VCaP (cell line): ENCODE measurements at regions not wholly inside any gene's neighbourhood (a gene's known extent, or its start where the extent isn't known, plus 50 kb on each side); places are given as distances from the start of the nearest gene placed in this dataset.
"Not testable (repeated sequence)": the region's sequence is repeated elsewhere in the genome, so short reads cannot be mapped to it uniquely, and the experiment has no call there.

ENCODE experiments used
- H3K27ac ChIP-seq: fragments of 450-650 bp; 2 replicates; pipeline ENCODE4 v1.5.1; 2017
- CTCF ChIP-seq: fragments of 450-650 bp; conservative IDR thresholded peaks from 2 replicates; pipeline ENCODE4 v1.5.1; 2017; ENCODE audit warnings: mild to moderate bottlenecking, moderate library complexity

GRCh38 chr4:151576627-151577026, 167.7 kb downstream of the FHIP1A start:
- TF ChIP-seq CTCF = no peak
- no peak overlapping the region for H3K27ac ChIP-seq

GRCh38 chr4:151581570-151581969, 172.6 kb downstream of the FHIP1A start:
- no peak for TF ChIP-seq CTCF
- peak overlapping the region; percentile 62 for H3K27ac ChIP-seq

DNA sequence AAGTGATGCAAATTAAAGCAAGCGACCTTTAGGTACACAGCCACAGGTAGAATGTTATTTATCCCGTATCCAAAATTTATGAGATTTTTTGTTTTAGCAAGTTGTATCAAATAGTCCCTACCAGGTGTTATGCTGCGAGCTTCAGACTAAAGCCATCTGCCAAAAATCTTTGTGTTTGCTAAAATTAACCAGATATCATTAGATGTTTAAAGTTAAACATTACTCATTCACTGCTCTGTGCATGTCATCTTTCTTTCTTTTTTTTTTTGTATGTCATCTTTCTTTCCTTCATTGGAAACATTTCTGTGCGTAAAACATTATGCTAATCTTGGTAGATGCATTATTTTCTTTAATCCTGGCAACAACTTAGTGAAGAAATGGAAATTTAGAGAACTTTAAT, 173.1 kb downstream of the FHIP1A start:
- peak overlapping the region; percentile 62 for H3K27ac ChIP-seq
- no peak for TF ChIP-seq CTCF

GRCh38 chr4:151583157-151583914, 174.4 kb downstream of the FHIP1A start:
- no peak for TF ChIP-seq CTCF
- peak overlapping the region; percentile 62 for H3K27ac ChIP-seq

DNA sequence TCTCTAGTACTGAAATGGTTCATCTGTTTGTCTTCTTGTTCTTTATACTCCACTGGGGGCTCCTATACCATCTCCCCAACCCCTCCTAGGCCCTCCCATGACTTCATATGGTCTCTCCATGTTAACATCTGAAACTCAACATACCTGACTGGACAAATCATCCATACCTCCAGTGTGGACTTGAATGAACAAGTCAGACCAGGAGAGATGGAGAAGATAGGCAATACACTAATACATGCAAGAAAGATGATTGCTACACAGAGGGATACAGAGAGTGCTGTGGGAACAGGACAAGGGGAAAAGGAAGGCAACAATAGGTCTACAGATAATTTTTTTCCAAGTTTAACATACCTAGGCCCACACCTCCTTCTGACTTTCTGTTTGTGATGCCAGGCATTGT, 175.1 kb downstream of the FHIP1A start:
- TF ChIP-seq CTCF = no peak
- H3K27ac ChIP-seq = no peak overlapping the region

GRCh38 chr4:151595629-151596028, 165.2 kb downstream of the GATB start:
- not testable (repeated sequence) for H3K27ac ChIP-seq

DNA sequence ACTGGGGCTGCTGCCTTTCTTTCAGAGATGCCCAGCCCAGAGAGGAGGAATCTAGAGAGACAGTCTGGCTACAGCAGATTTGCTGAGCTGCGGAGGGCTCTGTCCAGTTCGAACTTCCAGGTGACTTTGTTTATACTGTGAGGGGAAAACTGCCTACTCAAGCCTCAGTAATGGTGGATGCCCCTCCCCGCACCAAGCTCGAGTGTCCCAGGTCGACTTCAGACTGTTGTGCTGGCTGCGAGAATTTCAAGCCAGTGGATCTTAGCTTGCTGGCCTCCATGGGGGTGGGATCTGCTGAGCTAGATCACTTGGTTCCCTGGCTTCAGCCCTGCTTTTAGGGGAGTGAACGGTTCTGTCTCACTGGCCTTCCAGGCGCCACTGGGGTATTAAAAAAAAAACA, 163.1 kb downstream of the GATB start:
- not testable (repeated sequence) for H3K27ac ChIP-seq

- TF ChIP-seq CTCF = no peak
- no peak overlapping the region for H3K27ac ChIP-seq
Observed at GRCh38 chr4:151599863-151600262, 160.9 kb downstream of the GATB start.

GRCh38 chr4:151600432-151600831, 160.4 kb downstream of the GATB start:
- no peak for TF ChIP-seq CTCF
- no peak overlapping the region for H3K27ac ChIP-seq
